Stimulated activated CD4-positive, alpha-beta T cell treated with anti-CD3 and anti-CD28 coated beads, Interleukin-4, amount 100 ng/mL, for 24 hours (primary cell): ENCODE measurements at regions not wholly inside any gene's neighbourhood (a gene's known extent, or its start where the extent isn't known, plus 50 kb on each side); places are given as distances from the start of the nearest gene placed in this dataset.

ENCODE experiments used
- DNase-seq: peaks from one replicate; pipeline ENCODE4 v3.0.0-alpha.2; 2020

- DNase-seq: no peak
Observed at GRCh38 chr15:46751303-46751702, 966.0 kb upstream of the SEMA6D start.

- DNase-seq: no peak
Observed at GRCh38 chr15:46753946-46754345, 963.4 kb upstream of the SEMA6D start.

DNA sequence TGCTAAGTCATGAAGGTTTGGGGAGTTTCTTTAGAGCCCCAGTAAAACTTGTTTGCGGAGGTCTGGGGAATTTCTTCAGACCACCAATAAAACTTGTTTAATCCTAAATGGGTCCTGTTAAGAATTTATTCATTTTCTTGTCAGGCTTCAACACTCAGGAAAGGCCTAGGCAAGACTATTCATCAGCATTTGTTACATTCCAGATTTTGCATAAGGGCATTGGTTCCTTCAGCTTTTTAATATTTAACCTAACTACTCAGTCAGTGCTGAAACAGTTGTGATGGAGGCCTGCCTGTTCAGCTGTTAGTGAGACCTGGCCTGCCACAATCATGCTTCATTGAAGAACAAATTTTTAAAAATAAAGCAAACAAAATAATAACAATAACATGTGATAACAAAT lies 954.2 kb upstream of the SEMA6D start:
- DNase-seq: no peak

DNA sequence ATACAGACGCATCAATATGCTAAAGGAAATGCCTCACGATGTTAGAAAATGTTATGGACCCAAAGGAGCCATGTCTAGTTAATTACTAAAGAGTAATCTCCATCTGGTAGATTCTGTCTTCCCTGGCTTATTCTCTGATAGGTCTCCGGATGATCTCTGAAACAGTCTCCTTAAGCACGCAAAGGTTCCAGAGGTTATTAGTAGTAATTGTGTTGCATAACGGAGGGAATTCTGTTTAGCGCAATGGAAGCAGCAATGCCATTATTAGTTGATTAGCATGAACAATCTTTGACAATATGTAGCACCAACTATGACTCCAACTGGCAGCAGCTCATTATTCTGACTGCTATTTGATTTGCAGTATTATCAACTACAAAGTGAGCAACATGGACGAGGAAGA lies 952.5 kb upstream of the SEMA6D start:
- no peak for DNase-seq

GRCh38 chr15:46766021-46766420 lies 951.3 kb upstream of the SEMA6D start:
- DNase-seq: no peak

DNA sequence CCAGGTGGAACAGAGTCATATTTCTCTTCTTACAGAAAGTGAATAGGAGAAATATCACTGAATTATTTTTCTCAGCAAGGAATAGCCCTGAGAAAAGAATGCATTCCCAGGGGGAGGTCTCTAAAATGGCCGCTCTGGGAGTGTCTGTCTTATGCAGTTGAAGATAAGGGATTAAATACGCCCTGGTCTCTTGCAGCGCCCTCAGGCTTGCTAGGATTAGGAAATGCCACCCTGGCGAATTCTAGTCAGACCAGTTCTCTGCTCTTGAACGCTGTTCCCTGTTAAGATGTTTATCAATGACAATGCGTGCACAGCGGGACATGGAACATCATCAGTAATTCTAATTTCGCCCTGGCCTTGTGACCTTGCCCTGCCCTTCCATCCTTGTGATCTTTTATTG lies 949.0 kb upstream of the SEMA6D start:
- no peak for DNase-seq

- DNase-seq: no peak
Observed at GRCh38 chr15:46773016-46773415, 944.3 kb upstream of the SEMA6D start.

GRCh38 chr15:46778876-46779275 lies 938.4 kb upstream of the SEMA6D start:
- DNase-seq: no peak

GRCh38 chr15:46786590-46787285 lies 930.6 kb upstream of the SEMA6D start:
- no peak for DNase-seq

- no peak for DNase-seq
Observed at GRCh38 chr15:46795685-46796084, 921.6 kb upstream of the SEMA6D start.

- DNase-seq: no peak
Observed at GRCh38 chr15:46808834-46809233, 908.5 kb upstream of the SEMA6D start.

- DNase-seq: no peak
Observed at GRCh38 chr15:46815240-46815639, 902.1 kb upstream of the SEMA6D start.

GRCh38 chr15:46815765-46816164 lies 901.5 kb upstream of the SEMA6D start:
- DNase-seq: no peak

GRCh38 chr15:46848704-46849103 lies 868.6 kb upstream of the SEMA6D start:
- no peak for DNase-seq

DNA sequence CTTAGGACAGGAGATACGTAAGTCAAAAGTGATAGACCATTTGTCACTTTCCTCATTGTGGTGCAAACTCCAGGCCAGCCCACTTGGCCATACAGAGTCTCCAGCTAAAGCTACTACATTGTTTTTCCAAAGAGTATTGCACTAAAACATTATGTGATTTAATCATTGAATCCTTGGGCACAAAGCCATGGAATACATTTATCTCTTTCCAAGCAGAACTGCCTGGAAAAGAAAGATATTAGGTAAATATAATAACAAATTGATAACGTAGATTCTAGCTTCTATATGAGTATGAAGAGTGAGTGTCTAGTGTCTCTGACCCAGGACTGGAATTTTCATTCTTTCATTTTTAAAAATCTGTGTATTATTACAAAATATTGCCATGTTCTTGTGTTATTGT lies 863.7 kb upstream of the SEMA6D start:
- DNase-seq: no peak

GRCh38 chr15:46854564-46854963 lies 862.7 kb upstream of the SEMA6D start:
- DNase-seq: no peak

- DNase-seq: no peak
Observed at GRCh38 chr15:46855388-46855787, 861.9 kb upstream of the SEMA6D start.

DNA sequence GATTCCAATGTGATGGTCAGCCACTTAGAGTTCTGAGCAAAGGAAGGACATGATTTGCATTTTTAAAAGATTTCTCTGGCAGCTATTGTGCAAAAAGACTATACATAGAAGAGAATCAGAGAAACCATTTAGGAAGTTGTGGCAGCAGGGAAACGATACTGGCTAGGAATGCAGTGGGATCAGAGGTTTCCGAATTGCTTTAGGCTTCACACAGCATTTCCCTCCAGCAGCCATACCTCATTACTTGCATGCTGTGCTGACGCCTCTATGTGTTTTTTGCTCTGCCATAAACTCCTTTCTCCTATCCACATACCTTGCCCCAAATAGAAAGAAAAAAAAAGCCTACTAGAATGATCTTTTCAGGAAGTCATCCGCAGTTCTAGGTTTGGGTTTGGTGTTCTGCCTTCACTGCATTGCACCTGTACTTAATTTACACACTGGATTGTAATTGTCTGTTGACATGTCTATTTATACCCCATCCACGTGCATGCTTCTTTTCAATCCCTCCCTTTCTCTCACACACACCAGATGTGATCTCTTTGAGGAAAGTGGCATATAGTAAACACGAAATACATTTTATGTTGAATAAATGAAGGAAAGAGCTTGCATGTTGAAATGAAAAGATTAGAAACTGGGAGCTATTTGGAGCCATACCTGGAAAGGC lies 860.3 kb upstream of the SEMA6D start:
- DNase-seq: no peak

DNA sequence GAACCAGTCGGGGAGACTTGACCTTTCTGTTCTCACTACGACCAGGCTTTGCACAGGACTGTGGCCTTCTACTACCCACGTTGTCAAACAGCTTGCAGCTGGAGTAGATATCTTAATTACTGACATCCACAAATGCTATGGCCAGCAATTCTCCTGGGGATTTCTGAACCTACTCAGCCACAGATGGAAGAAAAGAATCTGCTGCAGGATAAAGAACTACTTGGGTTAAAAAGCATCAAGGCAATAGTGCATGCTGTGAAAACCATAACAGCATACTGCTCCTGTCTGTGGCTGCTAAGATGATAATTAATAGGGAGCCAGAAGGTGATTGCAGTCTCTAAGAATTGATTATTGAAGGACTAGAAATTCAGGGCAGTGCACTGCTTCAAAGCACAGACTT lies 859.2 kb upstream of the SEMA6D start:
- no peak for DNase-seq

GRCh38 chr15:46861796-46862195 lies 855.5 kb upstream of the SEMA6D start:
- no peak for DNase-seq

- DNase-seq: no peak
Observed at GRCh38 chr15:46865155-46865554, 852.1 kb upstream of the SEMA6D start.

DNA sequence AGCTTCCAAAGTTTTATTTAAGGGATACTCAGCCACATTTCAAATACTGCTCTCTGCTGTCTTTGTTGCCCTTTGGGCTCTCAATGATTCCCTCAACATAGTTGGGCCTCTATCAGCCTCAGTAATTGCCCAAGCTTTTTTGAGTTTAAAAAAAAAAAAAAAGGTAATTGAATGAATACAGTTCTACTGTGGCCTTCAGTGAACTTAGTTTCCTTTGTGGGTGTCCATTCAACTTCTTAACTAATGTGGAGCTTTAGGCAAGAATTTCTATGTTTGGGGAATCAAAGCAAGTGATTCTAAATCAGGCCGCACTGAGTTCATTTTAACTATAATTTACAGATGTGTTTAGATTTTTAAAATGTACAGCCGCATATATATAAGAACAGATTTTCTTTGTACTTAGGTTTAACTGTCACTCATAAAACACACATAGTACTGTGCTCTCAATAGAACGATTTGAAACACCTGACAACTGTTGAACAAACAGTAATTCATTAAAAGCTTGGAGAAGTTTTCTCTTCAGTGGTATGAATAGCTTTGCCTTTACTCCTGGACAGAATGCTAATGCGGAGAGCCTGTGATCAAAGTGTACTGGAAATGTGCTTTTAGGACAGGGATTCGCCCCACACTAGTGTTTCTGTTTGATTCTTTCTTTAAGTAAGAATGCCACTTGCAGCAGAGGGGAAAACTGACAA lies 844.9 kb upstream of the SEMA6D start:
- DNase-seq: no peak

- DNase-seq: no peak
Observed at GRCh38 chr15:46872981-46873330, 844.3 kb upstream of the SEMA6D start.

DNA sequence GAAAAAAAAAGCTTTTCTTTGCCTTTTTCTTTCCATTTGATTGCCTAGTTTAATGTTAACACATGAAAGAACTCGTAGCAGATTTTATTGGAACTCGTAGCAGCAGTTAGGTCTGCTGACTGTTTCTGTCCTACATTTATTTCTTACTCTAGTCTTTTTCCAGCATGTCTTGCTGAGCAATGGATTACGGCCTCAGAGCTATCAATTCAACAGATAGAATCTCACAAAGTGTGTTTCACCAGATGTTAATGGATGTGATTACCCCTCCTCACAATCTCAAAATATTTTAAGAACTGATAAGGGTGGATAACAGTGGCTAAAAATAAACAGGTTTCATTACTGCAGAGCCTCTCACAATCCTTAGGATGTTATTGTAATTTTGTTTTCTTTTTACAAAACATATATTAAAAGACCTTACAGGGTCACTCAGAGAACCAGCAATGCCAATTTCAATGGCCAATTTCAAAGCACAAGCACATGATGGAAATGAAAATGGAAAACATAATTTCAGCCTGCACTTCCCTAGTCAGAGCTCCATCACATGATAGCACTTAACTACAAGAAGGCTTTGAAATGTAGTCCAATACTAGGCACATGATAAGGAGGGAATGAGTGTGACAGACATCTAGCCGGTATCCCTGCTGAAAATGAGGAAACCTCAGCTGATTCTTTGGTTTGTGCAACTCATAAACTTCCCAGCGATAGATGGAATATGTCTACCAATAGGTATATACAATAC lies 838.1 kb upstream of the SEMA6D start:
- no peak for DNase-seq
